SK-N-SH (cell line): ENCODE measurements at regions not wholly inside any gene's neighbourhood (a gene's known extent, or its start where the extent isn't known, plus 50 kb on each side); places are given as distances from the start of the nearest gene placed in this dataset.

ENCODE experiments used
- CTCF ChIA-PET: fragments of 300-600, 350-600 bp; formaldehyde crosslinking; extraction: SDS; loops from one replicate; lab custom pipeline; 2021; lab: Yijun Ruan, JAX
- POLR2A ChIA-PET: fragments of 350-600 bp; sonication (Branson Sonifier 250); formaldehyde crosslinking; extraction: SDS; loops from one replicate; lab custom pipeline; 2020; ENCODE audit warnings: antibody characterized with exemption, inconsistent platforms; lab: Yijun Ruan, JAX
- DNase-seq: peaks from one replicate; pipeline ENCODE4 v3.0.0; 2012
- H2AFZ ChIP-seq: fragments of 200-600 bp; sonication (generic); 2 replicates; pipeline ENCODE4 v1.8.1; 2016; ENCODE audit warnings: antibody characterized with exemption, mild to moderate bottlenecking, low read depth
- H3F3A ChIP-seq: fragments of 200-600 bp; sonication (generic); replicated peaks from 2 replicates; pipeline ENCODE3; 2016; ENCODE audit warnings: antibody characterized with exemption, mild to moderate bottlenecking; ENCODE audit not compliant: insufficient read depth
- H3K27ac ChIP-seq, 2 experiments: fragments of 200-500 bp in 1 of 2; fragments of 200-600 bp in 1 of 2; sonication (Bioruptor generic) in 1 of 2; sonication (generic), shearing (Covaris generic) in 1 of 2; 2 replicates each; pipeline versions ENCODE4 v1.5.1 to v1.6.1; 2014 to 2016; ENCODE audit warnings: low read depth in 2 of 2, inconsistent platforms in 1 of 2, low read length in 1 of 2, mild to moderate bottlenecking in 1 of 2, mixed read lengths in 1 of 2
- H3K27me3 ChIP-seq: fragments of 200-600 bp; sonication (generic), shearing (Covaris generic); 2 replicates; pipeline ENCODE4 v1.6.1; 2016; ENCODE audit warnings: mixed run types; ENCODE audit not compliant: insufficient read depth
- H3K36me3 ChIP-seq, 2 experiments: fragments of 200-500 bp in 1 of 2; fragments of 200-600 bp in 1 of 2; sonication (Bioruptor generic) in 1 of 2; sonication (generic) in 1 of 2; replicated peaks in 1 of 2; 2 replicates each; pipeline versions ENCODE3 to v1.5.1; 2014 to 2016; ENCODE audit warnings: low read length in 1 of 2, mild to moderate bottlenecking in 1 of 2; ENCODE audit not compliant: insufficient read depth in 2 of 2, control insufficient read depth in 1 of 2
- H3K4me1 ChIP-seq, 2 experiments: fragments of 200-500 bp in 1 of 2; fragments of 200-600 bp in 1 of 2; sonication (Bioruptor generic) in 1 of 2; sonication (generic), shearing (Covaris generic) in 1 of 2; 2 replicates each; pipeline versions ENCODE4 v1.5.1 to v1.6.1; 2014 to 2016; ENCODE audit warnings: low read depth in 1 of 2, low read length in 1 of 2, mixed run types in 1 of 2; ENCODE audit not compliant: insufficient read depth in 2 of 2, control insufficient read depth in 1 of 2
- H3K4me2 ChIP-seq: fragments of 200-600 bp; sonication (generic), shearing (Covaris generic); 2 replicates; pipeline ENCODE4 v1.6.1; 2017; ENCODE audit warnings: mixed run types
- H3K4me3 ChIP-seq, 2 experiments: fragments of 200-500 bp in 1 of 2; fragments of 200-600 bp in 1 of 2; sonication (Bioruptor generic) in 1 of 2; sonication (generic), shearing (Covaris generic) in 1 of 2; 2 replicates each; pipeline versions ENCODE4 v1.5.1 to v1.8.1; 2014 to 2016; ENCODE audit warnings: low read depth in 2 of 2, inconsistent platforms in 1 of 2, low read length in 1 of 2, mild to moderate bottlenecking in 1 of 2, mixed read lengths in 1 of 2, moderate library complexity in 1 of 2
- H3K79me2 ChIP-seq: fragments of 200-600 bp; sonication (generic); 2 replicates; pipeline ENCODE4 v1.8.1; 2017; ENCODE audit warnings: mild to moderate bottlenecking; ENCODE audit not compliant: insufficient read depth
- H3K9ac ChIP-seq: fragments of 200-600 bp; sonication (generic); 2 replicates; pipeline ENCODE4 v1.6.1; 2017; ENCODE audit warnings: mixed run types
- H3K9me2 ChIP-seq: fragments of 200-600 bp; sonication (generic); 2 replicates; pipeline ENCODE4 v1.6.1; 2017; ENCODE audit warnings: mixed run types
- H3K9me3 ChIP-seq: fragments of 200-600 bp; sonication (generic); 2 replicates; pipeline ENCODE4 v1.6.1; 2017; ENCODE audit warnings: mixed run types, mild to moderate bottlenecking, moderate library complexity
- H4K20me1 ChIP-seq: fragments of 200-600 bp; sonication (generic); 2 replicates; pipeline ENCODE4 v1.6.1; 2017; ENCODE audit warnings: mild to moderate bottlenecking, mixed run types; ENCODE audit not compliant: insufficient read depth
- CTCF ChIP-seq: fragments of 200-600 bp; sonication (generic); IDR thresholded peaks from 2 replicates; pipeline ENCODE4 v1.6.1; 2017; ENCODE audit warnings: antibody characterized with exemption, mild to moderate bottlenecking, moderate library complexity
- EP300 ChIP-seq, 2 experiments: IDR thresholded peaks; 2 replicates each; pipeline versions ENCODE4 v1.4.0 to v1.6.1; 2012; ENCODE audit warnings: borderline replicate concordance in 1 of 2, low read depth in 1 of 2, low read length in 1 of 2
- FOSL2 ChIP-seq: IDR thresholded peaks from 2 replicates; pipeline ENCODE4 v1.4.0; 2012; ENCODE audit warnings: low read depth, mild to moderate bottlenecking, moderate library complexity, borderline replicate concordance
- FOXM1 ChIP-seq: IDR thresholded peaks from 2 replicates; pipeline ENCODE4 v1.4.0; 2012; ENCODE audit warnings: low read depth, mild to moderate bottlenecking
- GATA2 ChIP-seq: sonication (generic); formaldehyde crosslinking; IDR thresholded peaks from 2 replicates; pipeline ENCODE4 v1.5.0; 2020; ENCODE audit warnings: mild to moderate bottlenecking, missing genetic modification reagents
- MAX ChIP-seq: IDR thresholded peaks from 2 replicates; pipeline ENCODE4 v1.4.0; 2012; ENCODE audit warnings: low read depth
- MEF2A ChIP-seq: IDR thresholded peaks from 2 replicates; pipeline ENCODE4 v1.4.0; 2012; ENCODE audit warnings: low read depth, borderline replicate concordance
- NRF1 ChIP-seq: IDR thresholded peaks from 2 replicates; pipeline ENCODE4 v1.6.1; 2012; ENCODE audit warnings: low read depth, mild to moderate bottlenecking, low read length
- PBX3 ChIP-seq: IDR thresholded peaks from 2 replicates; pipeline ENCODE4; 2012
- RCOR1 ChIP-seq: fragments of 150-350 bp; IDR thresholded peaks from 2 replicates; pipeline ENCODE4 v1.6.1; 2017; ENCODE audit warnings: antibody characterized with exemption, low read length
- RFX5 ChIP-seq: IDR thresholded peaks from 2 replicates; pipeline ENCODE4 v1.6.1; 2012; ENCODE audit warnings: mild to moderate bottlenecking, improper control_type of control experiment, low read length
- TAF1 ChIP-seq: IDR thresholded peaks from 2 replicates; pipeline ENCODE4 v1.6.1; 2012; ENCODE audit warnings: low read depth, mild to moderate bottlenecking, low read length, moderate library complexity, borderline replicate concordance
- TCF12 ChIP-seq: IDR thresholded peaks from 2 replicates; pipeline ENCODE4 v1.4.0; 2012
- ZBTB33 ChIP-seq: IDR thresholded peaks from 2 replicates; pipeline ENCODE4 v1.4.0; 2012; ENCODE audit warnings: low read depth, borderline replicate concordance
- WGBS: methylation state at CpG from one replicate; pipeline ENCODE4 v1.1.6; 2017; ENCODE audit warnings: low lambda C conversion rate; 5-methylcytosine and 5-hydroxymethylcytosine counted together

- CTCF ChIA-PET, result no interaction called here
- 37% methylated on average over 8 of the region's 8 CpGs for WGBS
- TF ChIP-seq CTCF (no peak), GATA2 (CRISPR knock-in tag) (no peak), NRF1 (no peak), TAF1 (no peak), RCOR1 (no peak), MAX (no peak), TCF12 (no peak), RFX5 (no peak)
Measured at GRCh38 chr18:77571743-77572142, 322.1 kb downstream of the GALR1 start.

GRCh38 chr18:77572537-77572936 is 322.9 kb downstream of the GALR1 start:
- ChIA-PET CTCF (no interaction called here), POLR2A (no interaction called here)
- Histone ChIP-seq H3K4me1 (no peaks in the 10 kb centered on the region; a peak in 1 of 4 replicates), H3K9ac (no peak overlapping the region), H3K79me2 (no peaks in the 10 kb centered on the region), H3K27me3 (no peaks in the 10 kb centered on the region), H3F3A (no peaks in the 10 kb centered on the region), H3K27ac (no peak overlapping the region), H3K4me2 (no peak overlapping the region), H2AFZ (no peak overlapping the region), H3K4me3 (no peak overlapping the region), H3K36me3 (no peaks in the 10 kb centered on the region), H3K9me2 (no peaks in the 10 kb centered on the region), H3K9me3 (no peaks in the 10 kb centered on the region), H4K20me1 (no peaks in the 10 kb centered on the region)
- no peak for DNase-seq
- TF ChIP-seq NRF1, result no peak
- no peak for TF ChIP-seq FOSL2
- TF ChIP-seq FOXM1, result no peak
- no peak for TF ChIP-seq PBX3
- TF ChIP-seq ZBTB33, result no peak
- no peak for TF ChIP-seq GATA2 (CRISPR knock-in tag)
- TF ChIP-seq EP300 (IDR thresholded peaks at IDR 0.05; ENCODE audit: borderline replicate concordance in 1 of 2, low read depth in 1 of 2, low read length in 1 of 2), result no peak
- no peak for TF ChIP-seq MEF2A
- 40% methylated on average over 6 of the region's 9 CpGs for WGBS

More at GRCh38 chr18:77571743-77572142, 322.1 kb downstream of the GALR1 start:
- POLR2A ChIA-PET, result no interaction called here
- Histone ChIP-seq H3K4me1 (no peaks in the 10 kb centered on the region), H4K20me1 (no peaks in the 10 kb centered on the region), H3K27me3 (no peaks in the 10 kb centered on the region), H3K4me2 (no peak overlapping the region), H3K36me3 (no peaks in the 10 kb centered on the region), H3K27ac (no peak overlapping the region), H2AFZ (no peak overlapping the region), H3F3A (no peaks in the 10 kb centered on the region), H3K9ac (no peak overlapping the region), H3K79me2 (no peaks in the 10 kb centered on the region), H3K9me3 (no peaks in the 10 kb centered on the region), H3K9me2 (no peaks in the 10 kb centered on the region), H3K4me3 (no peak overlapping the region)
- no peak for DNase-seq
